HCT116 (cell line): ENCODE measurements at regions not wholly inside any gene's neighbourhood (a gene's known extent, or its start where the extent isn't known, plus 50 kb on each side); places are given as distances from the start of the nearest gene placed in this dataset.

Experiments used
- ATAC-seq: fragments of 200-7000 bp; cut with Tn5 transposase; 2 replicates; pipeline ENCODE4 v1.9.1; 2020; ENCODE audit warnings: mild to moderate bottlenecking, moderate library complexity
- BruUV-seq: library from RNA; stranded (reverse); fragments of 400-500 nt; replicated peaks from 2 replicates; lab custom pipeline; 2021; lab: Mats Ljungman, UMichigan
- CTCF ChIA-PET: fragments of 300-600 bp; sonication (Branson Sonifier 250); formaldehyde crosslinking; loops from one replicate; lab custom pipeline; 2021; ENCODE audit warnings: antibody characterized with exemption; lab: Charles Lee
- POLR2A ChIA-PET: fragments of 300-600, 350-600 bp; sonication (Branson Sonifier 250); formaldehyde crosslinking; loops from one replicate; lab custom pipeline; 2021; ENCODE audit warnings: antibody characterized with exemption; lab: Charles Lee
- RAD21 ChIA-PET, 2 experiments: fragments of 300-600 bp; sonication (Branson Sonifier 250); formaldehyde crosslinking; loops; one replicate each; lab custom pipeline; 2023; ENCODE audit warnings: low total read pairs in 2 of 2; ENCODE audit not compliant: uncharacterized antibody in 2 of 2, unreplicated experiment in 2 of 2, low non-redundant PET in 1 of 2; lab: Charles Lee
- DNase-seq: peaks from one replicate; pipeline ENCODE4 v3.0.0-alpha.2; 2010; ENCODE audit warnings: low read depth, low spot score
- H2AFZ ChIP-seq: fragments of 200-600 bp; shearing (Covaris generic), sonication (generic); 2 replicates; pipeline ENCODE4 v1.6.1; 2017; ENCODE audit warnings: low read depth, mixed run types, mixed read lengths, antibody characterized with exemption, low read length; ENCODE audit not compliant: poor library complexity, severe bottlenecking
- H3K27ac ChIP-seq: 2 replicates; pipeline ENCODE4 v1.5.1; 2012; ENCODE audit warnings: low read depth, low read length
- H3K27me3 ChIP-seq: fragments of 200-600 bp; sonication (generic); 2 replicates; pipeline ENCODE4 v1.6.1; 2016; ENCODE audit warnings: mixed run types, low read length, mixed read lengths; ENCODE audit not compliant: insufficient read depth
- H3K36me3 ChIP-seq, 2 experiments: fragments of 200-500 bp in 1 of 2; fragments of 200-600 bp in 1 of 2; sonication (Bioruptor generic) in 1 of 2; sonication (generic) in 1 of 2; 2 replicates each; pipeline versions ENCODE4 v1.5.1 to v1.6.1; 2014 to 2016; ENCODE audit warnings: low read length in 2 of 2, inconsistent platforms in 1 of 2, mixed read lengths in 1 of 2, mixed run types in 1 of 2; ENCODE audit not compliant: insufficient read depth in 2 of 2, control insufficient read depth in 1 of 2
- H3K4me1 ChIP-seq, 2 experiments: fragments of 200-600 bp in 1 of 2; sonication (generic) in 1 of 2; 2 replicates each; pipeline versions ENCODE4 v1.5.1 to v1.6.1; 2012 to 2017; ENCODE audit warnings: low read length in 2 of 2, inconsistent platforms in 1 of 2, mild to moderate bottlenecking in 1 of 2, mixed read lengths in 1 of 2, mixed run types in 1 of 2, moderate library complexity in 1 of 2; ENCODE audit not compliant: insufficient read depth in 2 of 2, control insufficient read depth in 1 of 2
- H3K4me2 ChIP-seq: fragments of 200-600 bp; sonication (generic); 2 replicates; pipeline ENCODE4 v1.6.1; 2017; ENCODE audit warnings: mixed run types, low read length, mixed read lengths
- H3K4me3 ChIP-seq, 2 experiments: fragments of 200-600 bp in 1 of 2; sonication (generic) in 1 of 2; replicated peaks in 1 of 2; 2 replicates each; pipeline ENCODE4 v1.5.1; 2011 to 2016; ENCODE audit warnings: low read length in 2 of 2, control low read depth in 1 of 2, low read depth in 1 of 2, mild to moderate bottlenecking in 1 of 2, mixed read lengths in 1 of 2, mixed run types in 1 of 2
- H3K79me2 ChIP-seq: fragments of 200-600 bp; sonication (generic); 2 replicates; pipeline ENCODE4 v1.6.1; 2017; ENCODE audit warnings: mild to moderate bottlenecking, mixed run types, low read length, moderate library complexity, mixed read lengths; ENCODE audit not compliant: insufficient read depth
- H3K9ac ChIP-seq: fragments of 200-600 bp; sonication (generic); 2 replicates; pipeline ENCODE4 v1.6.1; 2016; ENCODE audit warnings: low read length, mixed read lengths
- H3K9me2 ChIP-seq: fragments of 200-600 bp; sonication (generic), shearing (Covaris generic); 2 replicates; pipeline ENCODE4 v1.6.1; 2017; ENCODE audit warnings: mixed run types, mild to moderate bottlenecking, moderate library complexity; ENCODE audit not compliant: insufficient read depth
- H3K9me3 ChIP-seq, 2 experiments: fragments of 200-500 bp in 1 of 2; fragments of 200-600 bp in 1 of 2; sonication (Bioruptor generic) in 1 of 2; sonication (generic) in 1 of 2; 2 replicates each; pipeline ENCODE4 v1.6.1; 2014 to 2017; ENCODE audit warnings: low read length in 2 of 2, mixed read lengths in 2 of 2, inconsistent platforms in 1 of 2, low read depth in 1 of 2, mild to moderate bottlenecking in 1 of 2, mixed run types in 1 of 2, moderate library complexity in 1 of 2; ENCODE audit not compliant: control insufficient read depth in 1 of 2, insufficient read depth in 1 of 2
- H4K20me1 ChIP-seq: fragments of 200-600 bp; sonication (generic), shearing (Covaris generic); 2 replicates; pipeline ENCODE4 v1.6.1; 2017; ENCODE audit warnings: mixed run types, mild to moderate bottlenecking, moderate library complexity; ENCODE audit not compliant: insufficient read depth
- ATF3 ChIP-seq: IDR thresholded peaks from 2 replicates; pipeline ENCODE4 v1.6.1; 2012
- CBX3 ChIP-seq: IDR thresholded peaks from 2 replicates; pipeline ENCODE4 v1.6.1; 2012; ENCODE audit warnings: low read depth
- EGR1 ChIP-seq: IDR thresholded peaks from 2 replicates; pipeline ENCODE4 v1.6.1; 2012; ENCODE audit warnings: low read depth
- ELF1 ChIP-seq: IDR thresholded peaks from 2 replicates; pipeline ENCODE4 v1.6.1; 2012; ENCODE audit warnings: low read depth, borderline replicate concordance
- JUND ChIP-seq: IDR thresholded peaks from 2 replicates; pipeline ENCODE4 v1.6.1; 2012
- RAD21 ChIP-seq: IDR thresholded peaks from 2 replicates; pipeline ENCODE4 v1.6.1; 2012; ENCODE audit warnings: low read depth, mild to moderate bottlenecking
- SRF ChIP-seq: IDR thresholded peaks from 2 replicates; pipeline ENCODE4 v1.6.1; 2012; ENCODE audit warnings: low read depth
- intact Hi-C: fragments of 100-400 bp; cut with micrococcal nuclease; formaldehyde crosslinking; loops from 2 replicates; pipeline ENCODE4 v1.10.0; 2022
- TF ChIP-seq, protein P1 (sequence below), 3 experiments: fragments of 200-600 bp in 1 of 3; sonication (generic) in 1 of 3; IDR thresholded peaks in 2 of 3; conservative IDR thresholded peaks in 1 of 3; 2 replicates each; pipeline ENCODE4 v1.5.1; 2012 to 2017; ENCODE audit warnings: low read depth in 2 of 3, low read length in 2 of 3, antibody characterized with exemption in 1 of 3, borderline replicate concordance in 1 of 3, control low read depth in 1 of 3, mild to moderate bottlenecking in 1 of 3, mixed read lengths in 1 of 3, mixed run types in 1 of 3, moderate library complexity in 1 of 3; ENCODE audit not compliant: insufficient read depth in 1 of 3
- TF ChIP-seq, protein P2 (sequence below): IDR thresholded peaks from 2 replicates; pipeline ENCODE4 v1.6.1; 2012; ENCODE audit warnings: low read depth
- TF ChIP-seq, protein P3 (sequence below): IDR thresholded peaks from 2 replicates; pipeline ENCODE4 v1.6.1; 2012

DNA sequence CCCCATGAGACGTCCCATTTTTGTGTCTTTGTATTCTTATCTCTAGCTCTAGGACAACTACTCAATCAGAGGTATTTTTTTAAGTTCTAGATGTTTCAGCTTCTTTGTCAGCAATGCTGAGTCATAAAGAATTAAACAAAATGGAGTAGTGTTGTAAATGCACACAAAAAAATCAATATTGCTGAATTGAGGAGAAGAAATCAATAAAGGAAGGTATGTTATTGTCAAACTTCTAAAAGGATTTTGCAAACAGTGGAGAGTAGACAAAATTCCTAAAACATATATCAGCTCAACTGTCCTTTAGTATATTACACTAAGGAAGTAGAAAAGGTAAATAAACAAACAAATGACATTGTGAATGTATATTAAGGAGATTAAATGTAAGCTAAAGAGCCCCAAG lies 726.1 kb upstream of the NRXN1 start:
- H3K4me2 ChIP-seq, result no peak overlapping the region
- ChIA-PET RAD21 (no interaction called here), POLR2A (no interaction called here), CTCF (no interaction called here)
- no peak for ATAC-seq
- TF ChIP-seq CBX3, result no peak
- no peak for TF ChIP-seq ATF3
- TF ChIP-seq SRF, result no peak
- no peak for TF ChIP-seq ELF1
- TF ChIP-seq, protein P1, sequence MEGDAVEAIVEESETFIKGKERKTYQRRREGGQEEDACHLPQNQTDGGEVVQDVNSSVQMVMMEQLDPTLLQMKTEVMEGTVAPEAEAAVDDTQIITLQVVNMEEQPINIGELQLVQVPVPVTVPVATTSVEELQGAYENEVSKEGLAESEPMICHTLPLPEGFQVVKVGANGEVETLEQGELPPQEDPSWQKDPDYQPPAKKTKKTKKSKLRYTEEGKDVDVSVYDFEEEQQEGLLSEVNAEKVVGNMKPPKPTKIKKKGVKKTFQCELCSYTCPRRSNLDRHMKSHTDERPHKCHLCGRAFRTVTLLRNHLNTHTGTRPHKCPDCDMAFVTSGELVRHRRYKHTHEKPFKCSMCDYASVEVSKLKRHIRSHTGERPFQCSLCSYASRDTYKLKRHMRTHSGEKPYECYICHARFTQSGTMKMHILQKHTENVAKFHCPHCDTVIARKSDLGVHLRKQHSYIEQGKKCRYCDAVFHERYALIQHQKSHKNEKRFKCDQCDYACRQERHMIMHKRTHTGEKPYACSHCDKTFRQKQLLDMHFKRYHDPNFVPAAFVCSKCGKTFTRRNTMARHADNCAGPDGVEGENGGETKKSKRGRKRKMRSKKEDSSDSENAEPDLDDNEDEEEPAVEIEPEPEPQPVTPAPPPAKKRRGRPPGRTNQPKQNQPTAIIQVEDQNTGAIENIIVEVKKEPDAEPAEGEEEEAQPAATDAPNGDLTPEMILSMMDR (IDR thresholded peaks at IDR 0.05 in 2 of 3, conservative IDR thresholded peaks at IDR 0.05 in 1 of 3; ENCODE audit: borderline replicate concordance in 1 of 3, insufficient read depth in 1 of 3, low read depth in 2 of 3, low read length in 2 of 3), result no peak
- no peak for TF ChIP-seq EGR1
- no peaks in the 10 kb centered on the region for H3K4me1 ChIP-seq
- H3K9me3 ChIP-seq, result no peaks in the 10 kb centered on the region
- no peak overlapping the region for H3K9ac ChIP-seq
- no peak for DNase-seq
- no peak overlapping the region for H3K27ac ChIP-seq
- no peaks in the 10 kb centered on the region for H3K36me3 ChIP-seq
- H3K9me2 ChIP-seq, result no peaks in the 10 kb centered on the region; the same call in 1 of the 2 replicates
- intact Hi-C loops, result no loop called here
- peak overlapping the region; percentile 65 for H2AFZ ChIP-seq
- H3K27me3 ChIP-seq, result no peaks in the 10 kb centered on the region
- H3K4me3 ChIP-seq, result no peak overlapping the region
- H3K79me2 ChIP-seq, result no peaks in the 10 kb centered on the region
- BruUV-seq, result no TSS peak
- H4K20me1 ChIP-seq, result no peaks in the 10 kb centered on the region

DNA sequence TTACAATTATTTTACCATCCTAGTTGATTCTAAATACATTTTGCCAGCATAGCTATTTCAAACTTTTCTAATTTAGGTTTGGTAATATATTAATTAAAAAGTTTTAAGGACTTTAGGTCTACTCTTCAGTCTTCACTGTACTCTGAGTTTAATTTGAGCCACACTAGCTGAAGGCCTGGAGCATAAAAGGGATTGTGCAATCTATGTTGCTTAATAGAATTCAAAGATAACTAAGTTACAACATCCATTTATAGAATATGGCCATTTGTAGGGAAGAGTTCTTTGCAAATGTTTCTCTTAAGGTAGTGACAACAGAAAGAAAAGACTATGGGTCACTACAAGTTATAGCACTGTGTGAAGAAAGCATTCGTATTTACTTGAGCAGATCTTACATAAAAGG lies 702.2 kb upstream of the NRXN1 start:
- Histone ChIP-seq H4K20me1 (no peaks in the 10 kb centered on the region), H3K27ac (no peak overlapping the region), H2AFZ (no peak overlapping the region), H3K9me2 (no peaks in the 10 kb centered on the region), H3K9ac (no peak overlapping the region), H3K4me2 (no peak overlapping the region), H3K9me3 (no peaks in the 10 kb centered on the region), H3K4me3 (no peak overlapping the region), H3K79me2 (no peaks in the 10 kb centered on the region), H3K4me1 (no peaks in the 10 kb centered on the region), H3K36me3 (no peaks in the 10 kb centered on the region), H3K27me3 (no peaks in the 10 kb centered on the region)
- no peak for ATAC-seq
- TF ChIP-seq, protein P2, sequence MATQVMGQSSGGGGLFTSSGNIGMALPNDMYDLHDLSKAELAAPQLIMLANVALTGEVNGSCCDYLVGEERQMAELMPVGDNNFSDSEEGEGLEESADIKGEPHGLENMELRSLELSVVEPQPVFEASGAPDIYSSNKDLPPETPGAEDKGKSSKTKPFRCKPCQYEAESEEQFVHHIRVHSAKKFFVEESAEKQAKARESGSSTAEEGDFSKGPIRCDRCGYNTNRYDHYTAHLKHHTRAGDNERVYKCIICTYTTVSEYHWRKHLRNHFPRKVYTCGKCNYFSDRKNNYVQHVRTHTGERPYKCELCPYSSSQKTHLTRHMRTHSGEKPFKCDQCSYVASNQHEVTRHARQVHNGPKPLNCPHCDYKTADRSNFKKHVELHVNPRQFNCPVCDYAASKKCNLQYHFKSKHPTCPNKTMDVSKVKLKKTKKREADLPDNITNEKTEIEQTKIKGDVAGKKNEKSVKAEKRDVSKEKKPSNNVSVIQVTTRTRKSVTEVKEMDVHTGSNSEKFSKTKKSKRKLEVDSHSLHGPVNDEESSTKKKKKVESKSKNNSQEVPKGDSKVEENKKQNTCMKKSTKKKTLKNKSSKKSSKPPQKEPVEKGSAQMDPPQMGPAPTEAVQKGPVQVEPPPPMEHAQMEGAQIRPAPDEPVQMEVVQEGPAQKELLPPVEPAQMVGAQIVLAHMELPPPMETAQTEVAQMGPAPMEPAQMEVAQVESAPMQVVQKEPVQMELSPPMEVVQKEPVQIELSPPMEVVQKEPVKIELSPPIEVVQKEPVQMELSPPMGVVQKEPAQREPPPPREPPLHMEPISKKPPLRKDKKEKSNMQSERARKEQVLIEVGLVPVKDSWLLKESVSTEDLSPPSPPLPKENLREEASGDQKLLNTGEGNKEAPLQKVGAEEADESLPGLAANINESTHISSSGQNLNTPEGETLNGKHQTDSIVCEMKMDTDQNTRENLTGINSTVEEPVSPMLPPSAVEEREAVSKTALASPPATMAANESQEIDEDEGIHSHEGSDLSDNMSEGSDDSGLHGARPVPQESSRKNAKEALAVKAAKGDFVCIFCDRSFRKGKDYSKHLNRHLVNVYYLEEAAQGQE, result no peak
- TF ChIP-seq RAD21, result no peak
- no peak for TF ChIP-seq JUND
- TF ChIP-seq, protein P3, sequence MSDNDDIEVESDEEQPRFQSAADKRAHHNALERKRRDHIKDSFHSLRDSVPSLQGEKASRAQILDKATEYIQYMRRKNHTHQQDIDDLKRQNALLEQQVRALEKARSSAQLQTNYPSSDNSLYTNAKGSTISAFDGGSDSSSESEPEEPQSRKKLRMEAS, result no peak
- ChIA-PET POLR2A (no interaction called here), CTCF (no interaction called here), RAD21 (no interaction called here)
- no TSS peak for BruUV-seq
- intact Hi-C loops, result no loop called here
- DNase-seq, result no peak
